Upper lobe of left lung (tissue), 6 donors: ENCODE measurements at regions not wholly inside any gene's neighbourhood (a gene's known extent, or its start where the extent isn't known, plus 50 kb on each side); places are given as distances from the start of the nearest gene placed in this dataset.

Experiments
- ATAC-seq, 2 donors: fragments of 200-7000 bp; cut with Tn5 transposase; one replicate each; pipeline ENCODE4 v1.9.1; 2022; ENCODE audit warnings: mild to moderate bottlenecking in 2 of 2, moderate library complexity in 2 of 2; ENCODE audit not compliant: low FRiP score in 2 of 2
- DNase-seq, 2 donors: peaks; one replicate each; pipeline ENCODE4 v3.0.0-alpha.2; 2019 to 2020
- H3K27ac ChIP-seq, 4 donors: fragments of 200-600 bp; sonication (generic); one replicate each; pipeline ENCODE4 v1.5.1; 2016 to 2019
- H3K27me3 ChIP-seq, 4 donors: fragments of 200-600 bp; sonication (generic); one replicate each; pipeline ENCODE4 v1.5.1; 2017 to 2019
- H3K36me3 ChIP-seq, 4 donors: fragments of 200-600 bp; sonication (generic); one replicate each; pipeline ENCODE4 v1.5.1; 2016 to 2019
- H3K4me1 ChIP-seq, 4 donors: fragments of 200-600 bp; sonication (generic); one replicate each; pipeline ENCODE4 v1.5.1; 2018 to 2019
- H3K4me3 ChIP-seq, 4 donors: fragments of 200-600 bp; sonication (generic); one replicate each; pipeline ENCODE4 v1.5.1; 2017 to 2019; ENCODE audit warnings: mild to moderate bottlenecking in 2 of 4, moderate library complexity in 1 of 4
- H3K9me3 ChIP-seq, 4 donors: fragments of 200-600 bp; sonication (generic); one replicate each; pipeline ENCODE4 v1.5.1; 2018 to 2019
- CTCF ChIP-seq, 6 experiments: fragments of 450-650 bp in 4 of 6; fragments of 200-600 bp in 2 of 6; sonication (generic) in 2 of 6; IDR thresholded peaks; one replicate each; pipeline ENCODE4 v1.5.1; 2016 to 2019; ENCODE audit warnings: antibody characterized with exemption in 6 of 6
- EP300 ChIP-seq, 4 donors: sonication (generic); formaldehyde crosslinking; IDR thresholded peaks; one replicate each; pipeline ENCODE4 v1.5.1; 2017; ENCODE audit warnings: antibody characterized with exemption in 4 of 4, control low read depth in 2 of 4
- POLR2A ChIP-seq, 4 donors: fragments of 450-650 bp; IDR thresholded peaks; one replicate each; pipeline ENCODE4 v1.5.1; 2016 to 2017; ENCODE audit warnings: antibody characterized with exemption in 4 of 4, mild to moderate bottlenecking in 2 of 4
- POLR2AphosphoS5 ChIP-seq, 2 donors: sonication (generic); formaldehyde crosslinking; IDR thresholded peaks; one replicate each; pipeline ENCODE4 v1.5.1; 2017; ENCODE audit warnings: antibody characterized with exemption in 2 of 2
- WGBS, 2 donors: methylation state at CpG; one replicate each; pipeline ENCODE4 v1.1.5; 2017 to 2018; 5-methylcytosine and 5-hydroxymethylcytosine counted together
- donor health status: DM: no; HTN: no; CAD: no; lungs with moderate emphysema.
- donor health status: DM: no; HTN: yes; CAD: no; lungs with severe emphysema.

GRCh38 chr12:16119618-16120415, 157.7 kb downstream of the SLC15A5 start:
- Histone ChIP-seq H3K27me3 (no peaks in the 10 kb centered on the region), H3K27ac (no peak overlapping the region), H3K4me3 (no peak overlapping the region), H3K4me1 (no peaks in the 10 kb centered on the region), H3K9me3 (no peaks in the 10 kb centered on the region), H3K36me3 (no peaks in the 10 kb centered on the region)
- TF ChIP-seq POLR2A (IDR thresholded peaks at IDR 0.05): no peak
- no peak for TF ChIP-seq CTCF (IDR thresholded peaks at IDR 0.05)
- TF ChIP-seq EP300 (IDR thresholded peaks at IDR 0.05): no peak
- no peak for TF ChIP-seq POLR2AphosphoS5 (IDR thresholded peaks at IDR 0.05)
- no peak for DNase-seq
- ATAC-seq: no peak
- 43 to 48% methylated on average over 5 of the region's 5 CpGs for WGBS, 2 donors

GRCh38 chr12:16118586-16118985, 158.9 kb downstream of the SLC15A5 start:
- H3K4me3 ChIP-seq: no peak overlapping the region
- no peaks in the 10 kb centered on the region for H3K9me3 ChIP-seq
- no peak overlapping the region for H3K27ac ChIP-seq
- no peaks in the 10 kb centered on the region for H3K27me3 ChIP-seq
- DNase-seq (no peak), ATAC-seq (no peak)
- TF ChIP-seq CTCF (IDR thresholded peaks at IDR 0.05): no peak
- TF ChIP-seq POLR2A (IDR thresholded peaks at IDR 0.05): no peak
- TF ChIP-seq POLR2AphosphoS5 (IDR thresholded peaks at IDR 0.05): no peak
- no peaks in the 10 kb centered on the region for H3K36me3 ChIP-seq
- no peaks in the 10 kb centered on the region for H3K4me1 ChIP-seq

- DNase-seq: no peak
- 39 to 40% methylated on average over 11 of the region's 11 CpGs for WGBS, 2 donors
- no peak for ATAC-seq
These were observed 164.6 kb downstream of the SLC15A5 start for GRCh38 chr12:16112612-16113560.

GRCh38 chr12:16112130-16112529, 165.4 kb downstream of the SLC15A5 start:
- Histone ChIP-seq H3K36me3 (no peaks in the 10 kb centered on the region), H3K4me1 (peaks cover 0 to 6% (median 0%) of the 10 kb centered on the region in 4 donors), H3K9me3 (no peaks in the 10 kb centered on the region), H3K27me3 (no peaks in the 10 kb centered on the region), H3K4me3 (no peak overlapping the region), H3K27ac (no peak overlapping the region)
- TF ChIP-seq POLR2A (IDR thresholded peaks at IDR 0.05): no peak
- TF ChIP-seq CTCF (IDR thresholded peaks at IDR 0.05): no peak
- TF ChIP-seq POLR2AphosphoS5 (IDR thresholded peaks at IDR 0.05): no peak
- TF ChIP-seq EP300 (IDR thresholded peaks at IDR 0.05): no peak
- DNase-seq (peak in 1 of 2 donors; percentile 48), ATAC-seq (peak in 1 of 2 donors; percentile 15)
- WGBS, 2 donors: 40 to 52% methylated on average over 4 of the region's 4 CpGs

More at GRCh38 chr12:16112612-16113560, 164.6 kb downstream of the SLC15A5 start:
- H3K4me1 ChIP-seq: peaks cover 0 to 6% (median 0%) of the 10 kb centered on the region in 4 donors
- no peak for TF ChIP-seq CTCF (IDR thresholded peaks at IDR 0.05)
- H3K27me3 ChIP-seq: no peaks in the 10 kb centered on the region
- no peak overlapping the region for H3K27ac ChIP-seq
- no peaks in the 10 kb centered on the region for H3K9me3 ChIP-seq
- no peak overlapping the region for H3K4me3 ChIP-seq
- H3K36me3 ChIP-seq: no peaks in the 10 kb centered on the region
